ENCODE measurements at regions not wholly inside any gene's neighbourhood (a gene's known extent, or its start where the extent isn't known, plus 50 kb on each side); places are given as distances from the start of the nearest gene placed in this dataset.

DNA sequence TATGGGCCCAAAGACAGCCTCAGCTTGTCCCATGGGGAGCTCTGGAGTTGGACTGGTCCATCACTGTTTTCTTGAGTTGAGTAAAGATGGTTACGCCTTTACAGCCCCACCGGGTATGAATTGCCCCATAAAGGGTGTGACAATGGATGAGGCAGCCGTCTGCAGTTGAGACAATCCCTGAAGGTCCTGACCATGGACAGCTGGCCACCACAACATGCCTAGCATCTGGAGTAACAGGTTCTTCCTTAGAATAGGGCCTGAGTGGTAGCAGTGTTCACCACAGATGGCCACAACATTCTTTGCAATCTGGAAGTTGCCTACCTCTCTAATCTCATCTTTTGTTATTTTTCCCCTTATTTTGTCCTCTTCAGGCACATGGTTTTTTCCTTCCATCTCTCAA lies 51.5 kb upstream of the HS3ST2 start:
- TF ChIP-seq, protein P1, sequence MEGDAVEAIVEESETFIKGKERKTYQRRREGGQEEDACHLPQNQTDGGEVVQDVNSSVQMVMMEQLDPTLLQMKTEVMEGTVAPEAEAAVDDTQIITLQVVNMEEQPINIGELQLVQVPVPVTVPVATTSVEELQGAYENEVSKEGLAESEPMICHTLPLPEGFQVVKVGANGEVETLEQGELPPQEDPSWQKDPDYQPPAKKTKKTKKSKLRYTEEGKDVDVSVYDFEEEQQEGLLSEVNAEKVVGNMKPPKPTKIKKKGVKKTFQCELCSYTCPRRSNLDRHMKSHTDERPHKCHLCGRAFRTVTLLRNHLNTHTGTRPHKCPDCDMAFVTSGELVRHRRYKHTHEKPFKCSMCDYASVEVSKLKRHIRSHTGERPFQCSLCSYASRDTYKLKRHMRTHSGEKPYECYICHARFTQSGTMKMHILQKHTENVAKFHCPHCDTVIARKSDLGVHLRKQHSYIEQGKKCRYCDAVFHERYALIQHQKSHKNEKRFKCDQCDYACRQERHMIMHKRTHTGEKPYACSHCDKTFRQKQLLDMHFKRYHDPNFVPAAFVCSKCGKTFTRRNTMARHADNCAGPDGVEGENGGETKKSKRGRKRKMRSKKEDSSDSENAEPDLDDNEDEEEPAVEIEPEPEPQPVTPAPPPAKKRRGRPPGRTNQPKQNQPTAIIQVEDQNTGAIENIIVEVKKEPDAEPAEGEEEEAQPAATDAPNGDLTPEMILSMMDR (conservative IDR thresholded peaks at IDR 0.05; ENCODE audit: low read depth in 2 of 2) = no peak
- no peak for TF ChIP-seq POLR2AphosphoS5 (IDR thresholded peaks at IDR 0.05; ENCODE audit: low read depth)
- no peak for TF ChIP-seq EZH2phosphoT487 (IDR thresholded peaks at IDR 0.05; ENCODE audit: unreplicated experiment)
- TF ChIP-seq CREB1 (CRISPR knock-in tag; IDR thresholded peaks at IDR 0.05; ENCODE audit: low read depth) = no peak
- no peak for TF ChIP-seq EZH2 (IDR thresholded peaks at IDR 0.05; ENCODE audit: low read depth, unreplicated experiment)
- TF ChIP-seq NANOG (IDR thresholded peaks at IDR 0.05; ENCODE audit: borderline replicate concordance) = no peak
- TF ChIP-seq, protein P2, sequence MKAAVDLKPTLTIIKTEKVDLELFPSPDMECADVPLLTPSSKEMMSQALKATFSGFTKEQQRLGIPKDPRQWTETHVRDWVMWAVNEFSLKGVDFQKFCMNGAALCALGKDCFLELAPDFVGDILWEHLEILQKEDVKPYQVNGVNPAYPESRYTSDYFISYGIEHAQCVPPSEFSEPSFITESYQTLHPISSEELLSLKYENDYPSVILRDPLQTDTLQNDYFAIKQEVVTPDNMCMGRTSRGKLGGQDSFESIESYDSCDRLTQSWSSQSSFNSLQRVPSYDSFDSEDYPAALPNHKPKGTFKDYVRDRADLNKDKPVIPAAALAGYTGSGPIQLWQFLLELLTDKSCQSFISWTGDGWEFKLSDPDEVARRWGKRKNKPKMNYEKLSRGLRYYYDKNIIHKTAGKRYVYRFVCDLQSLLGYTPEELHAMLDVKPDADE (IDR thresholded peaks at IDR 0.05) = no peak
